Right hindlimb (tissue), 1 donor: ENCODE measurements at regions not wholly inside any gene's neighbourhood (a gene's known extent, or its start where the extent isn't known, plus 50 kb on each side); places are given as distances from the start of the nearest gene placed in this dataset.
"Not testable (repeated sequence)": the region's sequence is repeated elsewhere in the genome, so short reads cannot be mapped to it uniquely, and the experiment has no call there.

ENCODE experiments used
- DNase-seq: peaks from one replicate; pipeline ENCODE4 v3.0.0-alpha.2; 2018

DNA sequence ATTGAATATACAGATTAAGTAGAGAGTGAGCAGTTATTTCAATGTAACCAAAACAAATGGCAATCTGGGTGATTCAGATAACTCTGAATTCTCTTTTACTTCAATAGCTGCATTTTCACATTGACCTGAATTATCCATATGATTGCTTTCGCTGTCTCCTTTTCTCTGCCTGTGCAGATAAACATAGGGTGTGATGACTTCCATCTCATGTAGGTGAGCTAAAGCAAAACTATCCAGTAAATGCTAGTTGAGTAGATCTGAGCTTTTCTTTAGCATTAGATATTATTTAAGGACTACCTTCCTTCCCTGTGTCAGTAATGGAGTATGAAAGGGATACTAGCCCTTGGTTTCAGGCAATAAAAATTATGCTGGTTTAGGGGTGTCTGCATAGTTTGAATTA, 288.6 kb downstream of the OXSM start:
- DNase-seq, result no peak

DNA sequence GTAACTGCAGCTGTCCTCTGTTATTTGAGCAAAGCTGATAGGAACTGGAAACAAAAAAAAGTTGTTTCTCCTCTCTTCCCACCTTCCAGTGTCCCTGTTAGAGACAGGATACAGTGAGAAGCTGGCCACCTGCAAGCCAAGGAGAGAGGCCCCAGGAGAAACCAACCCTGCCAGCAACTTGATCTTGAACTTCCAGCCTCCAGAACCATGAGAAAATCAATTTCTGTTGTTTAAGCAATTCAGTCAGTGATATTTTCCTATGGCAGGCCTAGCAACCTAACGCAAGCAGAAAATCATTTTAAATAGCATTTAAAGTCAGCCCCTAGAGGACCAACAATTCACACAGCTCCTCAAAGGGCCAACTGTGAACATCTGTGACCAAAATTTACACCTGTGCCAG, 291.3 kb downstream of the OXSM start:
- DNase-seq, result peak; percentile 72

- no peak for DNase-seq
Measured at GRCh38 chr3:26081806-26082205, 291.9 kb downstream of the OXSM start.

- DNase-seq, result no peak
Measured at GRCh38 chr3:26082911-26083310, 293.0 kb downstream of the OXSM start.

DNA sequence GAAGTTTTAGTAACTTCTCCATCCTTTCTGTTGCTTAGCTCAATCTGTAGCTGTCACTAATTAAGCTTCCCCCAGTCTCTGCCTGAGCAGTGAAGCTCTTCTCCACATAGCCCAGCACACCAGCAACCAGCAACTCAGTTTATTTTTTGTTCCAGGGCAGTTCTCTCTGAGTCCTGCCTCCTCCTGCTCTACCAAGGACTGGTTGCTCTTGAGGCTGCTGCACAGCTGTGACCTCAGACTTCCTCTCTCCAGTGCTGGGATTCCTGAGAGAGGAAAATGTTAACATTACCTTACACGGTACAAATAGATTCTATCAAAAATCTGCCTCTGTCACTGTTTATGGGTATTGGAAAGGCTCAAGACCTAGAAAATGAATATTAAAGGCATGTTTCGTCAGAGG, 294.7 kb downstream of the OXSM start:
- no peak for DNase-seq

GRCh38 chr3:26087751-26088150, 297.9 kb downstream of the OXSM start:
- no peak for DNase-seq

- DNase-seq, result no peak
Measured at GRCh38 chr3:26089249-26089648, 299.4 kb downstream of the OXSM start.

DNA sequence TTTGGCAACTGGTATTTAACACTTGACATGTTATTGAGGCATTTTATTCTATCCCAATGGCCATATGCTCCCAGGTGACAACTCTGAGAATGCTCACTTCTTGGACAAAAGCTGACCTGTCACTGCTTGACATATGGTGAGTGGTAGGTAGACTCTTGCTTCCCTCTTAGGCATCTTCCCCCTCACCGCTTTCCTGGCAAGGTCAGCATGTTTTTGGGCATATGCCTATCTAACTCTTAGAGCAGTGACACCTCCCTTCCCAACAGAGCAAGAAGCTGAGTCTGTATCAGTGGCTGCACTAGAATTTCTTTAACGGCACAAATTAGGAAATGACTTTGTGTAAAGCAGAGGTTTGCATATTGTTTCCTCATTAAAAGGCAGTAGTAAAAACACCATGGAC, 300.7 kb downstream of the OXSM start:
- no peak for DNase-seq

DNA sequence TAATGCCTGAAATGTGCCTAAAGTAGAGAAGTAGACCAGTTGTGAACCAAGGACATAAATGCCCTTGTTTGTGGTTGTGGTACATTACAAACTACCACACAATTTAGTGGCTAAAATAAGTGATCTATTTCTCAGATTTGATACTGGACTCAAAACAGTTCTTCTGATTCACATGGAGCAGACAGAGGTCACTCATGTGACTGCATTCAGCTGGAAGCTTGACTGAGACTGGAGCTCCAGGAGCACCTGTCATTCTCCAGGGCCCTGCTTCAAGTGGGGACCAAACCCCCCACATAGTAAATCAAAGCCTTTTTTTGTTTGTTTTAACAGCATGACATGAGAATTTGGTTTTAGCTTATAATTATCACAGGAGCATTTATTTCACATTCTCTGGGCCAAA, 301.2 kb downstream of the OXSM start:
- DNase-seq, result no peak

DNA sequence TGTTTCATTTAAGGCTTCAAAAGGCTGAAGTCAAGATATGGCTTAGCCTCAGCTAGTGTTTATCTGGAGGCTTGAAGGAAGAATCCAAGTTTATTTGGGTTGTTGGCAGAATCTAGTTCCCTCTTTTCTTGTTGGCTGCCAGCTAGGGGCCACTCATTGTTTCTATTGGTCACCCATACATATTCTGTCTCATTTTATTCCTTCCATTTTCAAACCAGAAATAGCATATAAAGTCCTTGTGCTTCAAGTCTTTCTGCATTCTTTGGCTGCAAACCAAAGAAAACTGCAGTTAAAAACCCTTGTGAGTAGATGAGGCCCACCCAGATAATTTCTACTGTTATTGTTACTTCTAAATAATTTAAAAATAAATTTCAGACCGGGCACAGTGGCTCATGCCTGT, 301.7 kb downstream of the OXSM start:
- DNase-seq, result no peak

DNA sequence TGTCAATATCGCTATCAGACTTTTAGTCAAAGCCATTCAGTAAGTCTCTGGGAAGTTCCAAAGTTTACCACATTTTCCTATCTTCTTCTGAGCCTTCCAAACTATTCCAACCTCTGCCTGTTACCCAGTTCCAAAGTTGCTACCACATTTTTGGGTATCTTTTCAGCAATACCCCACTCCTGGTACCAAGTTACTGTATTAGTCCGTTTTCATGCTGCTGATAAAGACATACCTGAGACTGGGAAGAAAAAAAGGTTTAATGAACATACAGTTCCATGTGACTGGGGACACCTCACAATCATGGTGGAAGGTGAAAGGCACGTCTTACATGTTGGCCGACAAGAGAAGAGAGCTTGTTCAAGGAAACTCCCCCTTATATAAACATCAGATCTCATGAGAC, 307.2 kb downstream of the OXSM start:
- DNase-seq, result not testable (repeated sequence)

DNA sequence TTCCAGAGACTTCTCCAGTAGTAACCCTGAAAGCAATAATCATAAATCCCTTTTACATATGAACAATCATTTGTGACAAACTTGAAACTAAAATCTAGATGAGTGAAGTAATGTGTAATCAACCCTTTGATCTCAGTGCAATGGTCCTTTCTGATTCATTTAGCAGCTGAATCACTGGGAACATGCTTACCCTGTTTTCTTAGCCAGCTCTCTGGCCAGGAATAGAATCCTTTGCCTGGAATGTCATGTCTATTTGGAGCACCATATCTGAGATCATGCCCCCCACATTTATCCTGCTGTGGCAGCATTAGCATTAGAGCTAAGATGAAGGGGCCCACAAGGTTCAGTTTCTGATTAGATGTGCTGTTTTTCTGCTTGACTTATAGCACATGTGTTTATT, 309.8 kb downstream of the OXSM start:
- no peak for DNase-seq

- DNase-seq, result no peak
Measured at GRCh38 chr3:26100176-26100575, 310.3 kb downstream of the OXSM start.

- no peak for DNase-seq
Measured at GRCh38 chr3:26102376-26102775, 312.5 kb downstream of the OXSM start.

DNA sequence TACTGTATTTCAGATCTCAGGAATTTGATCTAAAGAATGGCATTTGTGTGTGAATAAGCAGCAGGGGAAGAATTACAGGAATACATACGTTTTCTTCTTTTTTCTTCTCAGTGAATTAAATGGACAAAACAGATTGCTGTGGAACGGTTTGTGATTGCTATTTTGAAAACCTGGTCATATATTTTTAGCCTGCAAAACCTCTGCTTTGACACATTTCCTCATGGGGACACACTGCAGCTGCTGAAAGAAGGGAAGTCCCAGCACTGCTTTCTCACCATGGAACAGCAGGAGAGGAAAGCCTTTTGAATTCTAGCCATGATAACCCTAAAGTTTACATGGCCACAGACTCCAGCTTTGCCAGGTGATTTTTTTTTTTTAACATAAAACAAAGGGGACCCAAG, 315.0 kb downstream of the OXSM start:
- DNase-seq, result peak; percentile 67

DNA sequence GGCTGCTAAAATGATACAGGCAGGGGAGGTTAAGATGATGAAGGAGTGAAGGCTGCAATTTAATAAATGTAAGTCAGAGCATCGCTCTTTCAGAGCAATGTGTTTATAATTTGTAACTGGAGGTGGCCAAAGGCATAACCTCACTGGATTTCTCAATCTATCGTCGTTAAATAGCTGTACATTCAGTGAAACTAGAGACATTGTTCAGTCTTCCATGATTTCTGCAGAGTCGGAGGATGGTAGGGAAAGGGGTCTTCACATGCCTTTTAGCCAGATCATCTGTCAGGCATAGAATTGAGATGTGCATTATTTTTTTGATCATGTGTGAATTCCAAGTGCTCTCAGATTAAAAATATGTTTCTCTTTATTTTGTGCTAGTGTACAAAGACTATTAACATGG, 315.4 kb downstream of the OXSM start:
- no peak for DNase-seq

DNA sequence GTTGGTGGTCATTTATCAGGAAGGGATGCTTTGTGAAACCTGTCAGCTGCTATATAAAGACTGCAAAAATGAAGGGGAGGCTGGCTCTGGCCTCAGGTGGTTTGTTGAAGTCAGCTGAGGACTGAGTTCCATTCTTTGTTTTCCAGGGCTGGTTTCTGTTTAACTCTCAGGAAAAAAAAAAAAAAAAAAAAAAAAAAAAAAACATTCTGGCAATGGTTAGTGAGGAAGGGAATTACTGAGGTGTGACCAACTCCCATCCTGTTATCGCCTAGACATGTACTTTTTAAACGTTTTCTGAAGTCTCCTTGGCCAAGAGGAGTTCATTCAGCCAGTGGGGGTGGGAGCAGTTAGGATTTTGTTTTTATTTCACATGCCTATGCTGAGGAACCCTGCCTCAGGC, 316.3 kb downstream of the OXSM start:
- peak; percentile 29 for DNase-seq

DNA sequence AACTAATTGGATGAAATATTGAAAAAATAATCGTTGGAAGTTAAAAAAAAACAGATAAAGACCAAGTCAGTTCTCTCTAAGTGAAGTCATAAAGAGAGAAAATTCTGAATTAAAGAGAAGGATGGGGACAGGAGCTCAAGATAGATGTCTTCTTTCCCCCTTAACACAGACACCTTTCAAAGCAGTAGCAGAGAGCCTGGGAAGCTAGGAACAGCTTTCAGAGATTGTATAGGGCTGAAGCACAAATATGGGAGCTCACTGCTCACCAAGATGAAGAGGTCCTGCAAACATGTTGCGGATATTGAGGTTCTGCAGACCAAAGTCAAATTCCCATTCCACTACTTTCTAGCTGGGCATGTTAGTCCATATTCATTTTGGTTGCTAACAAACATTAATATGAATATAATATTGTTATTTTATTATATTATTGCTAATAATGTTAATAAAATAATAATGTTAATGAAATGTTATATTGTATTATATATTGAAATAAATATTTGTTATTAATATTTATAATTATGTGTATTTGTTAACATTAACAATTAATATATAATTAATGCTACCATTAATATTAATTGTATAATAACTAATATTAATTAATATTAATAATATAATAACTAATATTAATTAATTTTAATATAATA, 319.1 kb downstream of the OXSM start:
- DNase-seq, result no peak

GRCh38 chr3:26114851-26115250, 325.0 kb downstream of the OXSM start:
- DNase-seq, result no peak

GRCh38 chr3:26118165-26118564, 328.3 kb downstream of the OXSM start:
- no peak for DNase-seq

DNA sequence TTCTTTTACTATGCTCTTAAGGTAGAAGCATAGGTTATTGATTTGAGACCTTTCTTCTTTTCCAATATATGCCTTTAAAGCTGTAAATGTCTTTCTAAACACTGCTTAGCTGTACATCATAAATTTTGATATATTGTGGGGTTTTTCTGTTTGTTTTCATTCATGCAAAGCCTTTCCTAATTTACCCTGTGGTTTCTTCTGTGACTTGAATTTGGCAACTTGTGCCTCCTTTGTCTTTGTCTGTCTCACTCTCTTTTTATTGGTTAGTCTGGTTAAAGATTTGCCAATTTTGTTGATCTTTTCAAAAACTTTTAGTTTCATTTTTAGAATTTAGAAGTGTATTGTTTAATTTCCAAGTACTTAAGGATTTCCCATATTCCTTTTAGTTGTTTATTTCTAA, 343.1 kb downstream of the OXSM start:
- no peak for DNase-seq

GRCh38 chr3:26141296-26141695, 351.4 kb downstream of the OXSM start:
- no peak for DNase-seq

- no peak for DNase-seq
Measured at GRCh38 chr3:26145769-26146168, 355.9 kb downstream of the OXSM start.

GRCh38 chr3:26157428-26157827, 367.5 kb downstream of the OXSM start:
- not testable (repeated sequence) for DNase-seq

GRCh38 chr3:26171006-26171405, 381.1 kb downstream of the OXSM start:
- DNase-seq, result no peak

- DNase-seq, result no peak
Measured at GRCh38 chr3:26191556-26191955, 401.7 kb downstream of the OXSM start.
